WI38 (cell line): ENCODE measurements at regions not wholly inside any gene's neighbourhood (a gene's known extent, or its start where the extent isn't known, plus 50 kb on each side); places are given as distances from the start of the nearest gene placed in this dataset.

Experiments used
- H3K4me3 ChIP-seq: 2 replicates; pipeline ENCODE4 v1.5.1; 2011; ENCODE audit warnings: low read depth, mild to moderate bottlenecking, control low read depth, low read length
- CTCF ChIP-seq: IDR thresholded peaks from 2 replicates; pipeline ENCODE4 v1.5.1; 2012; ENCODE audit warnings: low read depth, mild to moderate bottlenecking, control low read depth, low read length

- no peak overlapping the region for H3K4me3 ChIP-seq
- no peak for TF ChIP-seq CTCF
These were observed 297.8 kb downstream of the ARL4A start for GRCh38 chr7:12985228-12985627.

- no peak overlapping the region for H3K4me3 ChIP-seq
These were observed 298.3 kb downstream of the ARL4A start for GRCh38 chr7:12985752-12986151.

GRCh38 chr7:12987238-12987637 lies 299.8 kb downstream of the ARL4A start:
- TF ChIP-seq CTCF, result no peak
- H3K4me3 ChIP-seq, result no peak overlapping the region

More at GRCh38 chr7:12985752-12986151, 298.3 kb downstream of the ARL4A start:
- TF ChIP-seq CTCF, result no peak

GRCh38 chr7:12990440-12990839 lies 303.0 kb downstream of the ARL4A start:
- H3K4me3 ChIP-seq, result no peak overlapping the region
- no peak for TF ChIP-seq CTCF

- no peak for TF ChIP-seq CTCF
- no peak overlapping the region for H3K4me3 ChIP-seq
These were observed 305.6 kb downstream of the ARL4A start for GRCh38 chr7:12993025-12993424.

GRCh38 chr7:12995912-12996469 lies 308.6 kb downstream of the ARL4A start:
- no peak overlapping the region for H3K4me3 ChIP-seq
- no peak for TF ChIP-seq CTCF

- no peak overlapping the region for H3K4me3 ChIP-seq
- no peak for TF ChIP-seq CTCF
These were observed 319.9 kb downstream of the ARL4A start for GRCh38 chr7:13007331-13007730.
